ENCODE measurements at regions not wholly inside any gene's neighbourhood (a gene's known extent, or its start where the extent isn't known, plus 50 kb on each side); places are given as distances from the start of the nearest gene placed in this dataset.
"Not testable (repeated sequence)": the region's sequence is repeated elsewhere in the genome, so short reads cannot be mapped to it uniquely, and the experiment has no call there.

GRCh38 chr14:30305346-30305745 lies 253.6 kb upstream of the G2E3 start:
- no peak for DNase-seq (ENCODE audit: low read depth)

DNA sequence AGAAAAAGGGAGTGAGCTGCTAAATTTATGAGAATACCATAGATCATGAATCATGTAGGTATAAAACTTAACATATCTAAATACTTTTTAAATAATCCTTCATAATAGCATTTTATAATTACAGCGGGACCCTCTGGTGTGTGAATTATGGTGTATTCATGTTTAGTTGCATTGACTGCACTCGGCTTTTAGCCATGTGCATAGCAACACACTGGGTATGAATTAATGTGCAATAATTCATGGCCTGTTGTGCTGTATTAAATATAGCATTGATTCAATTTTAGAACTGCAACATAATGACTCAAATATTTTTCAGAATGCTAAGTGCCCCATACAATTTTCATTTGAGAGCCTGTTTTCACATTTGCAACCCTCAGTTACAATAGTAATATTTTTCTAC lies 249.6 kb upstream of the G2E3 start:
- DNase-seq (ENCODE audit: low read depth) = no peak

DNA sequence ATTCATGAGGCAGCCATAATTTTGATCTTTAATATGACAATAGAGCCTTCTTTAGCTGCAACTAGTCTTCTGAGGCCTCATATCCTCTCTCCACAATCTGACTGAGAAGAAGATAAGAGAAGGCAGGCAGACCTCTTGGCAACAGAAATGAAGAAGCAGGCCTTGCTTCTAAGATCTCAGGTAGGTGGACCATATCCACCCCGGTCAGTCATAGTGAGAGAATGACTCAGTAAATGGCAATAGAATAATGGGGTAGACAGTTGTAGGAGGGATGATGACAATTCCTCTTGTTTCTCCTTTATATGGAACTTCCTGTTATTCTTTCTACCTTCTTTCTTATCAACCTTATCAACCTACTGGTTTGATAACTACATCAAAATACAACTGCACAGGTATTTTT lies 246.7 kb upstream of the G2E3 start:
- DNase-seq (ENCODE audit: low read depth) = no peak

GRCh38 chr14:30317729-30318128 lies 241.2 kb upstream of the G2E3 start:
- DNase-seq (ENCODE audit: low read depth) = no peak

GRCh38 chr14:30322819-30323218 lies 236.1 kb upstream of the G2E3 start:
- no peak for DNase-seq (ENCODE audit: low read depth)

GRCh38 chr14:30330033-30330432 lies 228.9 kb upstream of the G2E3 start:
- DNase-seq (ENCODE audit: low read depth) = no peak

GRCh38 chr14:30330445-30330844 lies 228.5 kb upstream of the G2E3 start:
- DNase-seq (ENCODE audit: low read depth) = no peak

GRCh38 chr14:30331030-30331429 lies 227.9 kb upstream of the G2E3 start:
- DNase-seq (ENCODE audit: low read depth) = no peak

- no peak for DNase-seq (ENCODE audit: low read depth)
Observed at GRCh38 chr14:30332374-30332773, 226.6 kb upstream of the G2E3 start.

DNA sequence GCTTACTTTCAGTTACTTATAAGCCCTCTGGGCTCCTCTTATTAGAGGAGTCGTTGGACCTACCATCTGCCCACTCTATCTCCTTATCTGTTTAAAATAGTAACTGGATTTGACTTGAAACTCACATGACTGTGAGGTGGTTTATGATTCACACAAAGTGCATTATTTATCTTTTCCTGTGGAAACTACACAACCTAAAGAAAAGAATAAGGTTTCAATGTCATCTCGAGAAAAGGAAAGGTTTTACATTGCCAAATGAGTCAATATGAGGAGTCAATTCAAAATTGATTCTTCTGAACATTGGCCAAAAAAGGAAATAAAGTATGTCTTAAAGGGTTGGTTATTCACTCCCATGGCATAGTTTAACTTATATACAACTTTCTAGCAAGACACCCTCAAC lies 225.0 kb upstream of the G2E3 start:
- DNase-seq (ENCODE audit: low read depth) = no peak

DNA sequence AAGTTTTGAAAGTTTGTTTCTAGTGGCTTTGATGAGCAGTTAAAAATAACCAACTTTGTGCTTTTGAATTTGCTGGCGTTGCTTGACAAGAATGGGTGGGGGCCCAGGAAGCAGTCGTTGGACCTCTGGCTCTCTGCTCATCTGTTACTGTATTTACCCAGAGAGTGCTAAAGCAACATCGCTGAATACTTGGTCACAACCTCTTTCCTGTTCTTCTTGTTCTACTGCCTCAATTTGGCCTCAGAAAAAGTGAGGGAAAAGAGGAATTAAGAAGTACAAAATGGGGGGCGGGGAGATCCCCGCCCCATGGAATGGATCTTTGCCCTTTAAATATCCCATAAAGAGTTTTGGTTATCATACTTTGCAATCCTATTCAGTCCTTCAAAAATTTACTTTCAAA lies 221.5 kb upstream of the G2E3 start:
- DNase-seq (ENCODE audit: low read depth) = no peak

DNA sequence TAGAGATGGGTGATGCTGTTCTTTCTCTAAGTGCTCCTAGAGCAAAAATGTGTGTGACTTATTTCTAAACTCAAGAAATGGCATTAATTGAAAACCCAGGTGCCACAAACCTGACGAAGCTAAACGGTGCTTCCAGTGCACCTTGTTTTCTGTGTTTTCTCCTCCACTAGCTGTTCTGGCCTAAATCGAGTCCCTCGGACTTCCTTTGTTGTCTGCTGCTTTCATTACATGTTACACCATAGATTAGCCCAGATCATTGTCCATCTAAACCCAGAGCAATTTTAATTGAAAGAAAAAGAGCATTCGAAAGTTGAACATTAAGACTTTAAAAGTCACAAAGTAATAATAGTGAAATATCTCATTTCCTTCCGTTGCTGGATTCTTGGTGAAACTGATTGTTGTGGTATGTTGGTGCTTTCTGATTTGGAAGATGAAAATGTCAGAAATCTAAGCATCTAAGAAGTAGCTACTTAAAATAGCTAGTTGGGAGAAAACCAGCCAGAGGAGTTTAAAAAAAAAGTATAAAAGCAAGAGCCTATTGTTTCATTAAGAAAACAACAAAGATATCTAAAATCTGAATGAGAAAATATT lies 219.6 kb upstream of the G2E3 start:
- DNase-seq (ENCODE audit: low read depth) = no peak

DNA sequence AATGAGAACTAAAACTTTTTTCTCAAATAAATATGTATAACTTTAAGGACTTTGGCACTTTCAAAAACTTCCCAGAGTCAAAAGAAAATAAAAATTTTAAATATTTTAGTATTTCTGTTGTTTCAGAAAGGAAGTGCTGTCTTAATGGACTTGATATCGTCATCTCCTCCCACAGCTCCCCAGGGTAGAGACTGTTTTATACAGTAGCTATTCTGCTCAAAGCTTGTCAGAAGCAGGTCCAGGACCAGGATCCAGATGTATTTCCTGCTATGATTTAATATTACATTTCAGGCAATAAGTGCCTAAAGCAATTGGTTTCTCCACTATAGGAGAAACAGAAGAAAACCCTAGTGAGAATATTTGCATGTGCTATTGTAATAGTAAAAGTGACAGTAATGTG lies 218.5 kb upstream of the G2E3 start:
- DNase-seq (ENCODE audit: low read depth) = no peak

- DNase-seq (ENCODE audit: low read depth) = no peak
Observed at GRCh38 chr14:30345511-30345910, 213.4 kb upstream of the G2E3 start.

GRCh38 chr14:30348445-30348844 lies 210.5 kb upstream of the G2E3 start:
- no peak for DNase-seq (ENCODE audit: low read depth)

DNA sequence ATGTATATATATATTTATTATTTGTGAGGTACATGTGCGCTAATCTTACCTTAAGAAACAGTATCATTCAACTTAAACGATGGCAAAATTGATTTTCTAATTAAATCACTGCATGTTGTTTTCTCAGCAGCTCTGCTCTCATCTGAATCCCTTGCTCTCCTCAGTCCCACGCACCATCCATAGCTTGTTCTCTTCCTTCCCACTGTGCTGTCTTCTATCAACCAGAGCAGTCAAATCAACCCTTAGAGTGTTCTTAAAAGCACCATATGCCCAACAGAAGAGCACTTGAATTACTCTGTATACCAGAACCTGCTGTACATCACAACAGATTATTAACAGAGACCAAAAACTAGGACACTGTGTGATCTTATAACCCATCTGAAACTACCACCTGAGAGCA lies 209.4 kb upstream of the G2E3 start:
- no peak for DNase-seq (ENCODE audit: low read depth)

DNA sequence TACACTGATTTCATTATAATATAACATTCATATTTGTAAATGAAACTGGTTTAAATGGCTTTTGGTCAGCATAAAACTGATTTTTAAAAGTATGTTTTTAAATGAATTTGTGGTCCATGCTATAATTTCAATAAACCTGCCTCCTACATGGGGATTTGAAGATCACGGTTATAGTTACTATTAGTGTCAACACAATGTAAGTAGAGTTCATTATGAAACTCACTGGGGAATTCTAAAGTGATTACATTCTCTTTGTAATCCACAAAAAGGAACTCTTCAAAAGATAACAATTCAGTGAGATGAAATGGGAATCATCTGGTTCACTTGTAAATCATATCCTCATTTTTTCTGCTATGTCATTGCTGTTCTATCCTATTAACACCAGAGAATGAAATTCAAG lies 204.5 kb upstream of the G2E3 start:
- DNase-seq (ENCODE audit: low read depth) = no peak

- no peak for DNase-seq (ENCODE audit: low read depth)
Observed at GRCh38 chr14:30355431-30355913, 203.5 kb upstream of the G2E3 start.

DNA sequence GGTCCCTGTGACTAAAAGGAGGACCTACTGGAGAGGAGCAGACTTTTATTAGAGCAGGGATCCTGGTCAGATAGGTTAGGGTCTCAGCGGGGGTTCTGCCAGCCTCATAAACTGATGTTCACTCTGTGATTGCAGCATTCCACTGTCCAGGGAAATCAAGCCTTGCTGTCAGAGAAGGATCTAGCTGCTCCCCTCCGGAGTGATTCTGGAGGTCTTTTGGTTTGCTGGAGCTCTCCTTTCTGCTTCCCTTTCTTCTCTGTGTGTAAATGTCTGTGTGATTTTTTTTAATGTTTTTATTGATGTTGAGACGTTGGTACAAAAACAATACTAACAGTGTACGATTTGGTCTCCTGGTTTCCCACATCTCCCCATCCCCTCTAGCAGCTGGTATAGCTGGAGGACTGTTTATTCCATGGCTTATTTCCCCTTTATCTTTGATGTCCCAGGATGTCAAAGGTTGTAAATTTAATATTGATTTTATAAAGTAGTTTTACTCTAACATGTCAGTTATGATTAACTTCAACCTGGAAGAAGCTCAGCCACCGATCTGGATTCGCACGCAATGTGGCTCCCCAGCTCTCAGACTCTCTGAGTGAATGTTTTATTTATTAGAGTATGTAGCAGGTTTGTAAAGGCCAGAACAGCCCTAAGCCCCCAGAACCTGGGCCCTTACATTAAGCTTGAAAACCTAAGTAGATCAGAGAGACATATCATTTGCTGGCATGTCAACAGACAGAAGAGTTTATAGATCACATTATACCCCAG lies 202.3 kb upstream of the G2E3 start:
- no peak for DNase-seq (ENCODE audit: low read depth)

DNA sequence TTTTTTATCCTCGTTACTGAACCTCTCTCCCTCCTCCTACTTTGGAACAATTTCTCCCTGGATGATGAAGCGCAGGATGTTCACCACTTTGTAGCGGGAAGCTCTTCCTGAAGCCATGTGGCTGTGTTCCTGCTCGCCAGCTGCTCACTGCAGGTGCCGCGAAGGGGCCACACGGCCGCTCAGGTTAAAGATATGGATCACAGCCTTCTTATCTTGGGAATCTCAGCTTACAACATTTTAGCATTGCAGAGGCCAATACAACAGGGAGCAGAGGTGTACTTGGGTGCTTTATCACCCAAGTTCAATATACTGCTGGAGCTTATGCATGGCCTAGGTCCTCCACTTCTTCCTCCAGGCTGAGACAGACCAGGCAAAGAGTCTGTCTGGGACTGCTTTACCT lies 201.2 kb upstream of the G2E3 start:
- DNase-seq (ENCODE audit: low read depth) = no peak

GRCh38 chr14:30362369-30363218 lies 196.4 kb upstream of the G2E3 start:
- DNase-seq (ENCODE audit: low read depth) = no peak

DNA sequence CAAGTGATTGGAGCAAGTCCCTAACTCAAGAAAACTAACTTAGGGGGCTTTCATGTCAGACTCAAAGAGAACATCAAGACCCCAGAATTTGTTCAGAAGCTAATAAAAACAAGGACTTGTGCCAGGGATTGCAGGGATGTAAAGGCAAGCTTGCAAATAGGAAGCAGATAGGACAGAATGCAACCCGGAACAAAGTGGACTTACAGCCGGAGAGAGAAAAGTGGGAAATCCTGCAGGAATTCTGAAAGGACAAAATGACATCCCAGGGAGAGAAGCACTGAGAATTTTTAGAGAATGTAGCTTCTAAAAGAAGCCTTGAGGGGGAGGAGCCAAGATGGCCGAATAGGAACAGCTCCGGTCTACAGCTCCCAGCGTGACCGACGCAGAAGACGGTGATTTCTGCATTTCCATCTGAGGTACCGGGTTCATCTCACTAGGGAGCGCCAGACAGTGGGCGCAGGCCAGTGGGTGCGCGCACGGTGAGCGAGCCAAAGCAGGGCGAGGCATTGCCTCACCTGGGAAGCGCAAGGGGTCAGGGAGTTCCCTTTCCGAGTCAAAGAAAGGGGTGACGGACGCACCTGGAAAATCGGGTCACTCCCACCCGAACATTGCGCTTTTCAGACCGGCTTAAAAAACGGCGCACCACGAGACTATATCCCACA lies 195.6 kb upstream of the G2E3 start:
- not testable (repeated sequence) for DNase-seq (ENCODE audit: low read depth)

All from fibroblast of gingiva (primary cell).